Left renal cortex interstitium (tissue), 4 donors: ENCODE measurements at regions not wholly inside any gene's neighbourhood (a gene's known extent, or its start where the extent isn't known, plus 50 kb on each side); places are given as distances from the start of the nearest gene placed in this dataset.
A peak's percentile ranks its signal among the peaks of the same experiment; 100 is the strongest.
"Not testable (repeated sequence)": the region's sequence is repeated elsewhere in the genome, so short reads cannot be mapped to it uniquely, and the experiment has no call there.

Experiments used
- DNase-seq, 4 donors: peaks; one replicate each; pipeline ENCODE4 v3.0.0-alpha.2; 2013; ENCODE audit warnings: low read depth in 4 of 4, low spot score in 2 of 4, missing footprints in 1 of 4

- no peak for DNase-seq
Measured at GRCh38 chr12:88691811-88692210, 111.5 kb upstream of the KITLG start.

GRCh38 chr12:88684610-88685009, 104.3 kb upstream of the KITLG start:
- DNase-seq: no peak

DNA sequence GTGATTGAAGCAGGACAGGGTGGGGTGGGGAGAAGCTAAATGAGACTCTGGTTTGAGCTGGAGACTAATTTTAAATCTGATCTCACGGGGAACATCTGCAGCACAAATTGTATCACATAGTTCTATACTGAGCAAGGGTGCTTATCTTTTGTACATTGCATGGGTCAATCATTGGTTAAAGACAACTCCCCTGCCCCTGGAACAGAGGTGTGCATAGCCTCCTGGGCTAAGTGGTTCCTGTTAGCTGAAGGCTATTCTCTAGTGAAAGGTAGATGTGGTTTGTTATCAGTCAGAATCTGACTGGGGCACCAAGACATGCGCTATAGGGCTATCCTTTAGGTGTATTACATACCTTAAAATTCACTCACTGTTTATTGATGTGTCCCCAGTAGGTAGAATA, 103.9 kb upstream of the KITLG start:
- DNase-seq: no peak

- no peak for DNase-seq
Measured at GRCh38 chr12:88683628-88684027, 103.4 kb upstream of the KITLG start.

- DNase-seq: no peak
Measured at GRCh38 chr12:88681271-88681670, 101.0 kb upstream of the KITLG start.

GRCh38 chr12:88677464-88677863, 97.2 kb upstream of the KITLG start:
- DNase-seq: no peak

- DNase-seq: not testable (repeated sequence)
Measured at GRCh38 chr12:88667615-88668014, 87.3 kb upstream of the KITLG start.

DNA sequence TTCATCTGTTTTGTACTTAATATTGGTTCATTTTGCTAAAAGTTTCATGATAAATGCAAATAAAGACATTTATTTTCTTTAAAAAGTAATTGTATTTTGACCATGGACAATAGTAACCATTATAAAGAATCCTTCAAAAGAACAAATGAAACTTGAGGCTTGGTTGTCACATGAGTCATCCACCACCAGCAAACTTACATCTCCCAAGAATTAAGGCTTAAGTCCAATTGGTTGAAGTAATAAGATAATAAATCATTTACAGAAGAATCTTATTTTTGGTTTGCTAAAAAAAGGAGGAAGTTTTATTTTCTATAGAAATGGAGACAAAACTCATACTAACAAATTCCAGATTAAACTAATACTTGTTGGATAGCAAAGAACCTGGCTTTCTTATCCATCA, 84.8 kb upstream of the KITLG start:
- no peak for DNase-seq

DNA sequence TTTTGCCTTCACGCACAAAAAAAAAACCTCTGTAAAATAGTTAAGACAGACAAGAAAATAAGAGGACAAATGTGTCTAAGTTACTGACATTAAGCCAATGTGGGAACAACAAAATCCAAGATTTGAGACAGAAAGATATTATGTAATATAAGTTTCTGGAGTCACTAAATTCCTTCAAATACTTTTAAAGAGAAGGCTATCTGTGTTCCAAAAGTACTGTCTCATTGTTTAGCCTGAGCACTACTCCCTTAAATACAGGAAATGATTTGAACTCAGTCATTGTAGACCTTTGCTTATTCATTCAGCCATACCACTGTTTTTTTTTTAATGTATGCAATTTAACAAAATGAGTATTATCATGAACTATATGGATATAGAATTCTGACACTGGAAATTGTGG, 82.7 kb upstream of the KITLG start:
- no peak for DNase-seq

- no peak for DNase-seq
Measured at GRCh38 chr12:88662093-88662492, 81.8 kb upstream of the KITLG start.

DNA sequence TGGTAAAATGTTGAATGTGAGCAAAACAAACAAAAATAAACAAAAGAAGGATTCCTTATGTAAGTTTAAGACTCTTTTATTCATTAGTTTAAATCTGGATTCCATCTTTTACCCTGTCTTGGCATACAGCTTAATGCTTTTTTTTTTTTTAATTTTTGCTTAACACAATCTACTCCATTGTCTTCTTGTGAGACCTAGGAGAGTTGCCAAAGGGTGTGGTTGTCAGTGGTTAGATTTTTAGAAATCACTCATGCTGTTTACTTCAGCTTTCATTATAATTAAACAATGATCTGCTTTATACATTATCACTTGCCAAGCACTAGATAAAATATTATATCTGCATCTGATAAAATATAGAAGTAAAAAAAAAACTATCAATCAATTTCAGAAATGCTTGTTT, 77.7 kb upstream of the KITLG start:
- no peak for DNase-seq

DNA sequence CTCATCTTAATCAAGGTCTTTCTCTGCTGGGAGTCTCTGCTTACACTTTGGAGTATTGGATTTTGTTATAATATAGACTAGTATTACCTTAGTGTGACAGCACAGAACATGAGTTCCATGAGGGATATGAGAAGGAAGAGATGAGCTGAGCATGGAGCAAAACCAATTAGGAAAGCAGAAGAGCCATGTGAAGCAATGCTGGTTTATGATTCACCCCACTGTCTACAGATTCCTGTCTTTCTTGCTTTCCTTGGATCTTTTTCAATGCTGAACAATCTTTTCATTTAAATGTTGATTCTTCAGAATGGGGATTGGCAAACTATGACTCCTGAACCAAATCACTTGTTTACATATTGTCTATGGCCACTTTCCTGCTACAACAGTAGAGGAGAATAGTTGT, 70.4 kb upstream of the KITLG start:
- no peak for DNase-seq

- DNase-seq: no peak
Measured at GRCh38 chr12:88648625-88649024, 68.4 kb upstream of the KITLG start.

DNA sequence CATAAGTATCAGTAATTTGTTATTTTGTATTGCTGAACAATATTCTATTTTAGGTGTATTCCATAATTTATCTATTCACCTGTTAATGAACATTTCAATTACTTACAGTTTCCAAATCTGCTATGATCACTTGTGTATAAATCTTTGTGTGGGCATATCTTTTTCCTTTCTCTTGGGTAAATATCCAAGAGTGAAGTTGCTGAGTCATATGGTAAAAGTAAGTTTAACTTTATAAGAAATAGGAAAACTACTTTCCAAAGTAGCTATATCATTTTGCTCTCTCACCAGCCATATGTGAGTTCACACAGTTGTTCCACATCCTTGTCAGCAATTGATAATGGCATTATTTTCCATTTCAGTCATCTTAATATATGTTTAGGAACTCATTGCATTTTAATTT, 66.6 kb upstream of the KITLG start:
- DNase-seq: no peak

DNA sequence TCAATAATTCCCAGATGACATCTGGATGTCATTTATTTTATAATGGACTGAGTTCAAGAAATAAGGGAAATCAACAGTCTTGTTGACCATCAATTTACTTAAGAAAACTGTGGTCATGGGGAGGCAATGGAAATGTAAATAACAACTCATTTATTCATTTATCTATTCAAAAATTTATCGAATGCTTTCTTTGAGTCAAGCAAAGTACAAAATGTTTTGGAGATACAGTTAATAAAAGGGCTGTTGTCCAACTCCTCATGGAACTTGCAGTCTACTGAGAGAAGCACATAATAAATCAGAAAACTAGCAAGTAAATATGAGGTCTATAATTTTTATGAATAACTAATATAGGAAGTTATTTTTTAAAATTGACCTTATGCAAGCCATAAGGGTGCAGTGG, 65.5 kb upstream of the KITLG start:
- DNase-seq: no peak

DNA sequence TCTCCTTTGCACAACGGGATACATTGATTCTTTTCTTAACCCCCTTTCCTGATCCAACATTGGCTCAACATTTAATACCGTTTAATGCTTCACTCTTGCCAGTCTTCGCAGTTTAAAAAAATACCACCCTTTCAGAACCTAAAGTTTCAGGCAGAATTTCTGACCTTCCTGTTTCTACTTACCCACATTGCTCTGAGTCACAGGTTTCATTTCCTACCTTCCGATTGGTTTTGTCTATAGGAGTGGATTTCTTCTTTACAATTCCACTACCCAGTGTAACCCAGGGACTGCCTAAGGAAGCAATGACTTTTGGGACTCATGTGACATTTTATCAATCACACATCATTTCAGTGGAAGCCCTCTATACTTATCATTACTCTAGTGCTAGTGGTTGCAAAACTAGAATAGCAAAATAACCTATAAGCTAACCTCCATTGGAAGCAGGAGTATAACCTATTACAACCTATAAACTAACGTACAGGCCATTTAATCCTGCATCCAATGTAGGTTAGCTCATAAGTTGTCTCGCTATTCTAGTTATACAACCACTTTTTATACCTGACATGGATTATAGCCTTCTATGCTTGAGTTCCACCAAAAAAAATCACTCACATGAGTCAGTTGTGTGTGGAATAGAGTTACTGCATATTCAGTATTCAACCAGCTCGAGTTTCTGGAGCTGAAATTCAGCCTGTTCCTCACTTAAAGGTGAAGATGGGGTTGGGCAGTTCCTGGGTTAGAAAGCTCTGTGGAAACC, 64.9 kb upstream of the KITLG start:
- DNase-seq: no peak

DNA sequence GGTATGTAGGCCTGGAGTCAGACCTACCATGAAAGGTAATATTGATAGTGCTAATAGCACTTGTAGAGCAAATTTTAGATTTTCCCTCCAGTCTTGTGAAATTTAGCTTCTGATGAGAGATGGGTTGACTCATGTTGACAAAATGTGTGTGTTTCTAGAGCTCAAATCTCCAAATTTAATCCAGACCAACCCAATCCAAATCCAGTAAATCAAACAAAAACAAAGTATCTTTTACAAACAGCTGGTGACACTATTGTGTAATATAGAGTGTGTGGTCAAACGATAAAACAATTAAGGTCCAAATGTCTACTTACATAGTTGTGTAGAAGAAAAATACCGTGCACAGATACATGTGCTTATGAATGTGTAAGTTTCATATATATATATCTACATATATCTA, 63.4 kb upstream of the KITLG start:
- DNase-seq: no peak

DNA sequence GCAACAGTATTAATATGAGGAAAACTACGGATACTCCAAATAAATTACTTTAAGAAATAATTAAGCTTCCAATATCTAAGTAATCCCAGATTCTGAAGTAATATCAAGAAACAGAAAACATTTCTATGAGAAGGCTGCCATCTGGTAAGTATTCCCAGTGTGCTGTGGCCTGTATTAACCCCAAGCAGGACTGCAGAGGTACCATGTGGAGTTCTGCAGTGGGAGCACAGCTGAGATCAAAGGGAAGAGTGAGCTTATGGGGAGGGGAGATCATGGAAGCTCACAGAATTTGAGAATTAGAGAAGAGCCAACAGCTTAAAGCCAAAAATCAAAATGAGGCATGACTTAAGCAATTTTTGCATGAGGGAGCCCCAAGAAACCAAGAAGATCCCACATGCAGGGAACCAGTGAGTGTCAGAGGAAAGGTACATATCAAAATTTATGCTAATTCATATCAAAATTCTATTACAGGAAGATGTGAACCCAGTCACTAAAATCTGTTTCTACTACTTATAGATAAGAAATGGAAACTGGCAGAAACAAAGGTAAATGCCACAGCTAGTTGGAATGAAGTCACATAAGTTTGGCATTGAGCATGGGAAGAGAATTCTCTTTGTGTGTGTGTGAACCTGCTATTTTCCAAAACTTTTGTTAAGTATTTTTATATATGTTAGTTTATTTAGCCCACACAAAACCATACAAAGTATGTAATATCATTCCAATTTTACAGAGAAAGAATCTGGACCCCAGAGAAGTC, 62.6 kb upstream of the KITLG start:
- no peak for DNase-seq

DNA sequence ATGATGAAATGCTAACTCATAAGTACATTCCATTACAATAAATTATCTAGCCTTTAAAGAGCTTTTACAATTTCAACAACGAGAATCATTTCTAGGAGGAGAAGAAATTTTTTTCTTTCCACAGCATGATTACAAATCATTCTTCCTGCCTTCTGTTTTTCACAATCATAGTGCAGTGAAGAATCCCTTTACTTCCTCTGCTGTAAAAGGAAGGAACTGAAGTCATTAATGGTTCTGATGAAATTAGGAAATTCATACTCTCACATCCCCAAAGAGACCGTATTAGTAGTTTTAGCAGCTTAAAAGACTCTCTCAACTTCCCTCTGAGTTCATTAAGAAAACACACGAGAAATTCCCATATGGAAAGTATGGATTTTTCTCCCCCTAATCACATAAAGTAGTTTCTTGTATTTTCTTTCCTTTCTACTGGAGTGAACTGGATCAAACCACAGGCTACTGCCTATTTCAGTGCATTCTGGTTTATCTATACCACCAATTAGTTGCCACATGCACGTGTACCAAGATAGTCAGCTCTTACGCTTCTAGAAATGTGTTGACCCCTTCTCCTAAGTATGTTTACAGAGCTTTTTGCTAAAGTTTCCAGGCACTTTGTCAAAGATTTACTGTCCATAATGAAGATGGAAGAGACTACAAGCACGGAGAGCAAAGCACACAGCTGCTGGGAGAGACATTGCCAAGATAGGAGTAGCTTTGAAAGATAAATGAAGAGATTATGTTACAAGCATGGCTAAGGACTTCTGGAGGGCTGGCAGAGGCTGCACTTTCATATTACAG, 58.9 kb upstream of the KITLG start:
- peak in 2 of 4 donors; percentile 13 to 15 for DNase-seq

DNA sequence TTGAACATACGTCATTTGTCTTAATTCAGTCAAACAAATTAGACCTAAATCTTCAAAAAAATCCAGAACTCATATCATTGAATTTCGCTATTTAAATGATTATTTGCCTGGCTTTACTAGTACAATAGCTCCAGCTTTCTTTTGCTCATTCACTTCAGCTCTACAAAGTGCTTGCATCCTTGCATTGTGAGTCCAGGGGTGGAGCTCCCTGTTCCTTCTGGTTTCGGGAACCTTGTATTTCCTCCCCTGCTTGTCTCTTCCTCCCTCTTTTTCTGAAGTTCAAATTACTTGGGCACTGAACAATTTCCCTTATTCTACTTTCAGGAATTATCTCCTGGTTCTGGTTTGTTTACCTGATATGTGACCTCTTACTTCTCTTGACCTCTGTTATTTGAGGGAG, 58.1 kb upstream of the KITLG start:
- DNase-seq: no peak

GRCh38 chr12:88634008-88634407, 53.7 kb upstream of the KITLG start:
- no peak for DNase-seq

DNA sequence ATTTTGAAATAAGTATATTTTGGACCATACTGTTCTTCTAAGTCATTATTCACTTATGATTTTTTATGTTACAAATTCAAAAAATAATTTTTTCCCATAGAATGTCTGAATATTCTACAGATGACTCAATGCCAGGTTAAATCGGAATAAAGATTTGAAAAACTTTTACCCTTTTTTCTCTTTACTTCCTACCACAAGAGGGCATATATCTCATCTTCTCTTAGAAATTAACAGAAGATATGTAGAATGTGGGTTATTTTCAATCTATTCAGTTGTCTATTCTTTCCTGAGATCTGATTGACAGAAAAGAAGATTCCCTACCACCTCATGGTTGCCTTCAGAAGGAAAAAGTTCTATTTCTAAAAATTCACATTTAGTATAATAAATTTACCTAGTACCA, 53.0 kb upstream of the KITLG start:
- no peak for DNase-seq
